ENCODE measurements at regions not wholly inside any gene's neighbourhood (a gene's known extent, or its start where the extent isn't known, plus 50 kb on each side); places are given as distances from the start of the nearest gene placed in this dataset.

- H3K4me1 ChIP-seq, result no peaks in the 10 kb centered on the region
- intact Hi-C loops (cut with DNase I; ENCODE audit: low total_unique reads), result no loop called here
- 72 to 86% (median 82%) methylated on average over 4 of the region's 4 CpGs for whole genome bisulfite sequencing, 5 donors
These were observed 259.4 kb upstream of the TAS2R1 start for GRCh38 chr5:9889511-9889910.

GRCh38 chr5:9888501-9888901 lies 258.4 kb upstream of the TAS2R1 start:
- Histone ChIP-seq H3K36me3 (no peaks in the 10 kb centered on the region), H3K27me3 (replicated peaks in 1 of 7) (no peaks in the 10 kb centered on the region), H3K4me1 (no peaks in the 10 kb centered on the region), H3K27ac (no peak overlapping the region), H3K4me3 (no peak overlapping the region), H3K9me3 (peaks cover 0 to 3% (median 0%) of the 10 kb centered on the region in 8 donors)
- no peak for DNase-seq
- intact Hi-C loops (cut with DNase I; ENCODE audit: low total_unique reads), result no loop called here
- TF ChIP-seq POLR2A (IDR thresholded peaks at IDR 0.05) (no peak), CTCF (IDR thresholded peaks at IDR 0.05 in 8 of 11, conservative IDR thresholded peaks at IDR 0.05 in 3 of 11) (no peak), POLR2AphosphoS5 (IDR thresholded peaks at IDR 0.05) (no peak)
- 81 to 88% (median 83%) methylated on average over 3 of the region's 3 CpGs for WGBS, 5 donors

More at GRCh38 chr5:9889511-9889910, 259.4 kb upstream of the TAS2R1 start:
- H3K27me3 ChIP-seq (replicated peaks in 1 of 7), result no peaks in the 10 kb centered on the region
- no peaks in the 10 kb centered on the region for H3K36me3 ChIP-seq
- no peak for DNase-seq
- H3K27ac ChIP-seq, result no peak overlapping the region
- TF ChIP-seq POLR2A (IDR thresholded peaks at IDR 0.05), result no peak
- no peak for TF ChIP-seq CTCF (IDR thresholded peaks at IDR 0.05 in 8 of 11, conservative IDR thresholded peaks at IDR 0.05 in 3 of 11)
- no peak for TF ChIP-seq POLR2AphosphoS5 (IDR thresholded peaks at IDR 0.05)
- peaks cover 0 to 12% (median 2%) of the 10 kb centered on the region in 8 donors for H3K9me3 ChIP-seq
- H3K4me3 ChIP-seq, result no peak overlapping the region

GRCh38 chr5:9885164-9885563 lies 255.0 kb upstream of the TAS2R1 start:
- DNase-seq, result no peak
- Histone ChIP-seq H3K4me1 (no peaks in the 10 kb centered on the region), H3K9me3 (peaks cover 0 to 18% (median 10%) of the 10 kb centered on the region in 8 donors), H3K36me3 (no peaks in the 10 kb centered on the region), H3K27me3 (replicated peaks in 1 of 7) (no peaks in the 10 kb centered on the region), H3K27ac (no peak overlapping the region), H3K4me3 (no peak overlapping the region)
- TF ChIP-seq POLR2AphosphoS5 (IDR thresholded peaks at IDR 0.05) (no peak), POLR2A (IDR thresholded peaks at IDR 0.05) (no peak), CTCF (IDR thresholded peaks at IDR 0.05 in 8 of 11, conservative IDR thresholded peaks at IDR 0.05 in 3 of 11) (no peak)
- intact Hi-C loops (cut with DNase I; ENCODE audit: low total_unique reads), result no loop called here

GRCh38 chr5:9878206-9878605 lies 248.1 kb upstream of the TAS2R1 start:
- intact Hi-C loops (cut with DNase I; ENCODE audit: low total_unique reads), result no loop called here
- H3K9me3 ChIP-seq, result peaks cover 0 to 18% (median 10%) of the 10 kb centered on the region in 8 donors

More at GRCh38 chr5:9878206-9878605, 248.1 kb upstream of the TAS2R1 start:
- Histone ChIP-seq H3K4me1 (no peaks in the 10 kb centered on the region), H3K27me3 (replicated peaks in 1 of 7) (no peaks in the 10 kb centered on the region), H3K36me3 (no peaks in the 10 kb centered on the region), H3K4me3 (no peak overlapping the region), H3K27ac (no peak overlapping the region)
- 56 to 78% (median 75%) methylated on average over 5 of the region's 5 CpGs for WGBS, 5 donors
- no peak for DNase-seq
- TF ChIP-seq POLR2AphosphoS5 (IDR thresholded peaks at IDR 0.05) (no peak), CTCF (IDR thresholded peaks at IDR 0.05 in 8 of 11, conservative IDR thresholded peaks at IDR 0.05 in 3 of 11) (no peak), POLR2A (IDR thresholded peaks at IDR 0.05) (no peak)
